ENCODE measurements at regions not wholly inside any gene's neighbourhood (a gene's known extent, or its start where the extent isn't known, plus 50 kb on each side); places are given as distances from the start of the nearest gene placed in this dataset.

- TF ChIP-seq CTCF (IDR thresholded peaks at IDR 0.05): no peak
- DNase-seq (ENCODE audit: low spot score): no peak
- H3K4me3 ChIP-seq: no peak overlapping the region
- no peak overlapping the region for H3K27ac ChIP-seq
Observed at GRCh38 chr18:78221496-78221895, 758.1 kb upstream of the SALL3 start.

GRCh38 chr18:78228974-78229373 is 750.6 kb upstream of the SALL3 start:
- Histone ChIP-seq H3K4me3 (no peak overlapping the region), H3K27ac (no peak overlapping the region)
- TF ChIP-seq CTCF (IDR thresholded peaks at IDR 0.05): no peak
- no peak for DNase-seq (ENCODE audit: low spot score)

GRCh38 chr18:78230911-78231310 is 748.7 kb upstream of the SALL3 start:
- Histone ChIP-seq H3K27ac (no peak overlapping the region), H3K4me3 (no peak overlapping the region)
- no peak for TF ChIP-seq CTCF (IDR thresholded peaks at IDR 0.05)
- DNase-seq (ENCODE audit: low spot score): no peak

DNA sequence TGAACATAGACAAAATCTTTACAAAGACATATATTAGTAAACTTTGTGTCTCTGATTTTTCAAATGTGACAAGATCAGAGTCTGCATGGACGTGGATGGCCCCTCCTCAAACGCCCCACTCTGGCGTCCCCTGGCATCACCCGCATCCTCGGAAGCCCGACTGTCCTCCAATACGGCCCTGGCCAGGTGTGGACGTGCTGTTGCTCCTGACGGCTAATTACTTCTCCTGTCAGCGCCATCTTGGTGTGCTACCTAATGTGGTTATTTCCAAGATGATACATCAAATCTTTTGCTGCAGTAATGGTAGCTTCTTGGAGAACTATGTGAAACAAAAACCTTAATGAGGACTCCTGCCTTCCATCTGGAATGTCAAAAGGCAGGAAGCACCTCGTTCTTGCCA is 747.4 kb upstream of the SALL3 start:
- no peak overlapping the region for H3K4me3 ChIP-seq
- no peak for TF ChIP-seq CTCF (IDR thresholded peaks at IDR 0.05)
- H3K27ac ChIP-seq: no peak overlapping the region
- DNase-seq (ENCODE audit: low spot score): no peak

DNA sequence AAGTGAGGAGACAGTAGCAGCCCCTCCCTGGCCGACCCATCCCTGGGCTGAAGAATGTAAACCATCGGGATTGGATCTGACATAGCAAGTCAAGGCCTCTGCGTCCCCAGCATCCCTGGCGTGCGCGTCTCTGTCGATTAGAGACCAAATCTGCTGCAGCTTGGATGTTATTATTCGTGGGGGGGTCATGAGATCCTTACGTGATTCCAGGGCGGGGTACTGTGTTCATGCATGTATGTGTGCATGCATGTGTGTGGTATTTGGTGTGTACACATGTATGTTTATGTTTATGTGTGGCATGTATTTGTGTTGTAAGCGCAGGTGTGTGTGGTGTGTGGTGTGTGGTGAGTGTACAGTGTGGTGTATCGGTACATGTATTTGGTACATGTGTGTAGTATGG is 741.8 kb upstream of the SALL3 start:
- no peak for DNase-seq (ENCODE audit: low spot score)
- H3K27ac ChIP-seq: no peak overlapping the region
- H3K4me3 ChIP-seq: no peak overlapping the region
- no peak for TF ChIP-seq CTCF (IDR thresholded peaks at IDR 0.05)

- no peak overlapping the region for H3K27ac ChIP-seq
- no peak overlapping the region for H3K4me3 ChIP-seq
- DNase-seq (ENCODE audit: low spot score): no peak
- no peak for TF ChIP-seq CTCF (IDR thresholded peaks at IDR 0.05)
Observed at GRCh38 chr18:78238404-78239089, 741.1 kb upstream of the SALL3 start.

GRCh38 chr18:78239090-78239457 is 740.5 kb upstream of the SALL3 start:
- Histone ChIP-seq H3K4me3 (no peak overlapping the region), H3K27ac (no peak overlapping the region)
- TF ChIP-seq CTCF (IDR thresholded peaks at IDR 0.05): no peak
- DNase-seq (ENCODE audit: low spot score): no peak

All from coronary artery (tissue), 2 donors.